SK-N-DZ (cell line): ENCODE measurements at regions not wholly inside any gene's neighbourhood (a gene's known extent, or its start where the extent isn't known, plus 50 kb on each side); places are given as distances from the start of the nearest gene placed in this dataset.
A peak's percentile ranks its signal among the peaks of the same experiment; 100 is the strongest.

Experiments used
- DNase-seq: peaks from one replicate; pipeline ENCODE4 v3.0.0-alpha.2; 2015; ENCODE audit warnings: low spot score

GRCh38 chr9:18216376-18216775 is 257.6 kb upstream of the ADAMTSL1 start:
- no peak for DNase-seq

- DNase-seq: no peak
Observed at GRCh38 chr9:18228101-18228500, 245.9 kb upstream of the ADAMTSL1 start.

- no peak for DNase-seq
Observed at GRCh38 chr9:18229992-18230676, 243.8 kb upstream of the ADAMTSL1 start.

- DNase-seq: no peak
Observed at GRCh38 chr9:18233311-18233710, 240.6 kb upstream of the ADAMTSL1 start.

GRCh38 chr9:18233776-18234445 is 240.0 kb upstream of the ADAMTSL1 start:
- DNase-seq: no peak

GRCh38 chr9:18235181-18235908 is 238.6 kb upstream of the ADAMTSL1 start:
- no peak for DNase-seq

- DNase-seq: no peak
Observed at GRCh38 chr9:18236336-18236735, 237.6 kb upstream of the ADAMTSL1 start.

- no peak for DNase-seq
Observed at GRCh38 chr9:18237776-18238175, 236.2 kb upstream of the ADAMTSL1 start.

GRCh38 chr9:18238254-18238653 is 235.7 kb upstream of the ADAMTSL1 start:
- no peak for DNase-seq

- no peak for DNase-seq
Observed at GRCh38 chr9:18238752-18239447, 235.1 kb upstream of the ADAMTSL1 start.

- DNase-seq: no peak
Observed at GRCh38 chr9:18240213-18240612, 233.7 kb upstream of the ADAMTSL1 start.

GRCh38 chr9:18245911-18246310 is 228.0 kb upstream of the ADAMTSL1 start:
- no peak for DNase-seq

GRCh38 chr9:18250053-18250452 is 223.9 kb upstream of the ADAMTSL1 start:
- no peak for DNase-seq

GRCh38 chr9:18253950-18254349 is 220.0 kb upstream of the ADAMTSL1 start:
- DNase-seq: no peak

- DNase-seq: peak; percentile 78
Observed at GRCh38 chr9:18255158-18255629, 218.8 kb upstream of the ADAMTSL1 start.

GRCh38 chr9:18255747-18256146 is 218.2 kb upstream of the ADAMTSL1 start:
- peak; percentile 62 for DNase-seq

GRCh38 chr9:18256568-18256967 is 217.4 kb upstream of the ADAMTSL1 start:
- DNase-seq: peak; percentile 18

GRCh38 chr9:18260521-18260920 is 213.4 kb upstream of the ADAMTSL1 start:
- no peak for DNase-seq

- no peak for DNase-seq
Observed at GRCh38 chr9:18261181-18261580, 212.8 kb upstream of the ADAMTSL1 start.

- no peak for DNase-seq
Observed at GRCh38 chr9:18263377-18263776, 210.6 kb upstream of the ADAMTSL1 start.

- no peak for DNase-seq
Observed at GRCh38 chr9:18268381-18268780, 205.6 kb upstream of the ADAMTSL1 start.

GRCh38 chr9:18269561-18269960 is 204.4 kb upstream of the ADAMTSL1 start:
- no peak for DNase-seq
